IMR-90 (cell line): ENCODE measurements at regions not wholly inside any gene's neighbourhood (a gene's known extent, or its start where the extent isn't known, plus 50 kb on each side); places are given as distances from the start of the nearest gene placed in this dataset.

Source experiments
- ATAC-seq: fragments of 200-7000 bp; cut with Tn5 transposase; 2 replicates; pipeline ENCODE4 v1.9.1; 2020; ENCODE audit warnings: low read depth, mild to moderate bottlenecking, moderate library complexity
- BruUV-seq: library from RNA; stranded (reverse); fragments of 400-500 nt; replicated peaks from 2 replicates; lab custom pipeline; 2021; lab: Mats Ljungman, UMichigan
- CTCF ChIA-PET: fragments of 300-600 bp; formaldehyde crosslinking; extraction: SDS; loops from one replicate; lab custom pipeline; 2021; ENCODE audit warnings: antibody characterized with exemption; lab: Yijun Ruan, JAX
- POLR2A ChIA-PET: fragments of 300-600 bp; sonication (Branson Sonifier 250); formaldehyde crosslinking; loops from one replicate; lab custom pipeline; 2022; ENCODE audit warnings: antibody characterized with exemption; ENCODE audit not compliant: unreplicated experiment; lab: Charles Lee
- DNase-seq: peaks from one replicate; pipeline ENCODE4 v3.0.0; 2013
- H2AFZ ChIP-seq: replicated peaks from 2 replicates; pipeline ENCODE3; 2013; ENCODE audit warnings: low read length, mild to moderate bottlenecking; ENCODE audit not compliant: poor library complexity
- H2AK5ac ChIP-seq: 2 replicates; pipeline ENCODE4 v1.6.1; 2013; ENCODE audit warnings: low read depth, low read length, inconsistent platforms
- H2AK9ac ChIP-seq: replicated peaks from 2 replicates; pipeline ENCODE3; 2013; ENCODE audit warnings: mild to moderate bottlenecking, low read depth, low read length, moderate library complexity; ENCODE audit not compliant: poor library complexity
- H2BK120ac ChIP-seq: 2 replicates; pipeline ENCODE4 v1.6.1; 2013; ENCODE audit warnings: low read depth, low read length, inconsistent platforms
- H2BK15ac ChIP-seq: 3 replicates; pipeline ENCODE4 v1.6.1; 2013; ENCODE audit warnings: low read depth, low read length, inconsistent platforms
- H2BK20ac ChIP-seq: 2 replicates; pipeline ENCODE4 v1.6.1; 2013; ENCODE audit warnings: low read depth, mild to moderate bottlenecking, inconsistent platforms, low read length, moderate library complexity
- H2BK5ac ChIP-seq: 2 replicates; pipeline ENCODE4 v1.6.1; 2013; ENCODE audit warnings: mild to moderate bottlenecking, low read depth, low read length, inconsistent platforms; ENCODE audit not compliant: poor library complexity, severe bottlenecking
- H3K14ac ChIP-seq: replicated peaks from 2 replicates; pipeline ENCODE4 v1.6.1; 2013; ENCODE audit warnings: low read depth, low read length, inconsistent platforms
- H3K18ac ChIP-seq: 2 replicates; pipeline ENCODE4 v1.6.1; 2013; ENCODE audit warnings: low read depth, low read length, control low read depth
- H3K23ac ChIP-seq: 2 replicates; pipeline ENCODE4 v1.6.1; 2013; ENCODE audit warnings: low read depth, low read length, inconsistent platforms
- H3K27ac ChIP-seq: 2 replicates; pipeline ENCODE4 v1.5.1; 2013; ENCODE audit warnings: mild to moderate bottlenecking, control low read depth, low read length; ENCODE audit not compliant: insufficient read depth
- H3K27me3 ChIP-seq: 2 replicates; pipeline ENCODE4 v1.6.1; 2013; ENCODE audit warnings: low read length; ENCODE audit not compliant: control insufficient read depth, insufficient read depth
- H3K36me3 ChIP-seq: 2 replicates; pipeline ENCODE4 v1.6.1; 2013; ENCODE audit warnings: low read length, mixed read lengths; ENCODE audit not compliant: control insufficient read depth, insufficient read depth
- H3K4ac ChIP-seq: 2 replicates; pipeline ENCODE4 v1.6.1; 2013; ENCODE audit warnings: low read depth, low read length, inconsistent platforms
- H3K4me1 ChIP-seq: 2 replicates; pipeline ENCODE4 v1.6.1; 2013; ENCODE audit warnings: low read length, mixed read lengths; ENCODE audit not compliant: control insufficient read depth, insufficient read depth
- H3K4me2 ChIP-seq: 2 replicates; pipeline ENCODE4 v1.6.1; 2013; ENCODE audit warnings: low read depth, mild to moderate bottlenecking, control low read depth, low read length, moderate library complexity
- H3K4me3 ChIP-seq: 2 replicates; pipeline ENCODE4 v1.5.1; 2013; ENCODE audit warnings: low read depth, mild to moderate bottlenecking, control low read depth, low read length, moderate library complexity; ENCODE audit not compliant: insufficient read depth
- H3K56ac ChIP-seq: 2 replicates; pipeline ENCODE4 v1.6.1; 2013; ENCODE audit warnings: low read length, inconsistent platforms; ENCODE audit not compliant: insufficient read depth; ENCODE audit errors: extremely low read depth
- H3K79me1 ChIP-seq, 2 experiments: 2 replicates each; pipeline ENCODE4 v1.6.1; 2013; ENCODE audit warnings: low read length in 2 of 2, inconsistent platforms in 1 of 2, low read depth in 1 of 2
- H3K9ac ChIP-seq: 2 replicates; pipeline ENCODE4 v1.6.1; 2013; ENCODE audit warnings: low read depth, low read length, control low read depth
- H3K9me1 ChIP-seq: 2 replicates; pipeline ENCODE4 v1.6.1; 2013; ENCODE audit warnings: low read length, inconsistent platforms; ENCODE audit not compliant: insufficient read depth
- H3K9me3 ChIP-seq: 2 replicates; pipeline ENCODE4 v1.6.1; 2013; ENCODE audit warnings: low read length; ENCODE audit not compliant: control insufficient read depth, insufficient read depth
- H4K20me1 ChIP-seq: 2 replicates; pipeline ENCODE4 v1.6.1; 2013; ENCODE audit warnings: low read length, inconsistent platforms; ENCODE audit not compliant: insufficient read depth
- H4K5ac ChIP-seq: 2 replicates; pipeline ENCODE4 v1.6.1; 2013; ENCODE audit warnings: mild to moderate bottlenecking, low read depth, low read length, control low read depth
- H4K8ac ChIP-seq, 2 experiments: 2 replicates each; pipeline ENCODE4 v1.6.1; 2013; ENCODE audit warnings: low read depth in 2 of 2, low read length in 2 of 2, control low read depth in 1 of 2, inconsistent platforms in 1 of 2
- H4K91ac ChIP-seq: 2 replicates; pipeline ENCODE4 v1.6.1; 2013; ENCODE audit warnings: low read depth, low read length, inconsistent platforms; ENCODE audit not compliant: insufficient read depth
- BHLHE40 ChIP-seq: fragments of 150-350 bp; IDR thresholded peaks from 2 replicates; pipeline ENCODE4 v1.6.1; 2016; ENCODE audit warnings: mild to moderate bottlenecking, low read depth, low read length
- CEBPB ChIP-seq: IDR thresholded peaks from 2 replicates; pipeline ENCODE4 v1.6.1; 2012; ENCODE audit warnings: low read depth, low read length, improper control_type of control experiment
- CHD1 ChIP-seq: IDR thresholded peaks from 2 replicates; pipeline ENCODE4 v1.6.1; 2012; ENCODE audit warnings: low read depth, low read length, improper control_type of control experiment
- ELK1 ChIP-seq: fragments of 150-350 bp; IDR thresholded peaks from 2 replicates; pipeline ENCODE4 v1.6.1; 2016; ENCODE audit warnings: low read depth, mild to moderate bottlenecking, low read length, moderate library complexity, borderline replicate concordance
- FOS ChIP-seq: fragments of 150-350 bp; IDR thresholded peaks from 2 replicates; pipeline ENCODE4 v1.6.1; 2016; ENCODE audit warnings: low read depth, low read length
- MAFK ChIP-seq: IDR thresholded peaks from 2 replicates; pipeline ENCODE4 v1.6.1; 2012; ENCODE audit warnings: low read depth, low read length, improper control_type of control experiment
- MAZ ChIP-seq: IDR thresholded peaks from 2 replicates; pipeline ENCODE4 v1.6.1; 2012; ENCODE audit warnings: low read depth, mild to moderate bottlenecking, low read length, improper control_type of control experiment, moderate library complexity, borderline replicate concordance
- MXI1 ChIP-seq: IDR thresholded peaks from 2 replicates; pipeline ENCODE4 v1.6.1; 2012; ENCODE audit warnings: low read depth, mild to moderate bottlenecking, low read length, moderate library complexity, borderline replicate concordance
- NFE2L2 ChIP-seq: fragments of 150-350 bp; IDR thresholded peaks from 2 replicates; pipeline ENCODE4 v1.6.1; 2016; ENCODE audit warnings: low read depth, mild to moderate bottlenecking, low read length
- POLR2A ChIP-seq: IDR thresholded peaks from 2 replicates; pipeline ENCODE4 v1.6.1; 2012; ENCODE audit warnings: mild to moderate bottlenecking, low read depth, low read length
- RAD21 ChIP-seq: IDR thresholded peaks from 2 replicates; pipeline ENCODE4 v1.6.1; 2012; ENCODE audit warnings: low read length, improper control_type of control experiment
- RCOR1 ChIP-seq: IDR thresholded peaks from 2 replicates; pipeline ENCODE4 v1.6.1; 2012; ENCODE audit warnings: mild to moderate bottlenecking, low read length, improper control_type of control experiment; ENCODE audit not compliant: insufficient replicate concordance
- RFX5 ChIP-seq: IDR thresholded peaks from 2 replicates; pipeline ENCODE4 v1.8.0; 2012; ENCODE audit warnings: low read depth, mild to moderate bottlenecking, low read length, moderate library complexity
- SMC3 ChIP-seq: fragments of 150-350 bp; IDR thresholded peaks from 2 replicates; pipeline ENCODE4 v1.6.1; 2016; ENCODE audit warnings: low read depth, mild to moderate bottlenecking, antibody characterized with exemption, low read length, moderate library complexity
- USF2 ChIP-seq: fragments of 150-350 bp; IDR thresholded peaks from 2 replicates; pipeline ENCODE4 v1.6.1; 2017; ENCODE audit warnings: mild to moderate bottlenecking, antibody characterized with exemption, low read length, low read depth
- WGBS, 2 experiments: methylation state at CpG; one replicate each; pipeline versions ENCODE4 v1.1.5 to v1.1.7; 2013; ENCODE audit warnings: missing lambda C conversion rate in 2 of 2; ENCODE audit not compliant: insufficient read length in 1 of 2; ENCODE audit errors: extremely low coverage in 2 of 2; 5-methylcytosine and 5-hydroxymethylcytosine counted together
- dilution Hi-C: fragments of 300-500 bp; cut with HindIII; formaldehyde crosslinking; loops from one replicate; pipeline ENCODE4 v1.14.3; 2018; ENCODE audit warnings: low sequenced_read_pairs; ENCODE audit not compliant: unreplicated experiment
- in situ Hi-C: fragments of 300-500 bp; cut with MboI; formaldehyde crosslinking; loops from 3 replicates; pipeline ENCODE4 v1.14.3; 2019; ENCODE audit warnings: low sequenced_read_pairs, inconsistent platforms, mixed read lengths
- intact Hi-C: fragments of 100-400 bp; cut with micrococcal nuclease; formaldehyde crosslinking; loops from 2 replicates; pipeline ENCODE4 v1.10.0; 2022
- TF ChIP-seq, protein P1 (sequence below): conservative IDR thresholded peaks from 2 replicates; pipeline ENCODE4 v1.5.1; 2012; ENCODE audit warnings: mild to moderate bottlenecking, low read depth, low read length, improper control_type of control experiment

DNA sequence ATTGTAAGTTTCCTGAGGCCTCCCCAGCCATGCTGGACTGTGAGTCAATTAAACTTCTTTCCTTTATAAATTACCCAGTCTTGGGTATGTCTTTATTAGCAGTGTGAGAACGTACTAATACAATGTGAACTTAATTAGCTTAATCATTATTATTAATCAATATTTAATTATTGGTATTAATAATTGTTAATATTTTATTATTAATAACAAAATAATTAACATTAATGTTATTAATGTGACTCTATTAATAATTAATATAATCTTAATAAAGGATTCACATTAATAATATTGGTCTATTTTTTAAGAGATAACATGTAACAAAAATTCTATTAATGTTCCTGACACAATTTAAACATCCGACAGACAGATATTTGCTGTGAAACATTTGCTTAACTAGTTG lies 164.9 kb upstream of the ATF7IP start:
- H2BK120ac ChIP-seq: no peak overlapping the region
- POLR2A ChIA-PET: no interaction called here
- in situ Hi-C loops: no loop called here
- H2AK9ac ChIP-seq: no peak overlapping the region
- no peak overlapping the region for H3K56ac ChIP-seq
- H3K79me1 ChIP-seq: no peaks in the 10 kb centered on the region
- no peak overlapping the region for H2AFZ ChIP-seq
- intact Hi-C loops: no loop called here
- H3K14ac ChIP-seq: no peak overlapping the region
- H3K9ac ChIP-seq: no peak overlapping the region
- CTCF ChIA-PET: interaction anchor here (0.5 kb wide), 1 partner anchor 8 kb away, joined by 3 read pairs; no protein-coding TSS in a partner anchor
- H3K36me3 ChIP-seq: no peaks in the 10 kb centered on the region
- H2BK20ac ChIP-seq: no peak overlapping the region
- no peak overlapping the region for H3K4me3 ChIP-seq
- no peak overlapping the region for H4K91ac ChIP-seq
- no TSS peak for BruUV-seq
- H3K4me1 ChIP-seq: no peaks in the 10 kb centered on the region
- ATAC-seq (no peak), DNase-seq (no peak)
- H4K8ac ChIP-seq: no peak overlapping the region
- H4K20me1 ChIP-seq: no peaks in the 10 kb centered on the region
- no peak overlapping the region for H3K23ac ChIP-seq
- no CpG with 5 or more reads among the region's 2 CpGs for WGBS, 2 experiments
- H2AK5ac ChIP-seq: no peak overlapping the region
- no peak overlapping the region for H2BK15ac ChIP-seq
- no peak overlapping the region for H2BK5ac ChIP-seq
- H3K9me3 ChIP-seq: no peaks in the 10 kb centered on the region
- no peaks in the 10 kb centered on the region for H3K27me3 ChIP-seq
- no peak for TF ChIP-seq CHD1
- TF ChIP-seq BHLHE40: no peak
- no peak for TF ChIP-seq RAD21
- no peak for TF ChIP-seq MXI1
- TF ChIP-seq ELK1: no peak
- TF ChIP-seq SMC3: no peak
- no peak for TF ChIP-seq RFX5
- no peak for TF ChIP-seq NFE2L2
- no peak for TF ChIP-seq USF2
- TF ChIP-seq MAZ: no peak
- no peak for TF ChIP-seq CEBPB
- TF ChIP-seq RCOR1: no peak
- no peak for TF ChIP-seq POLR2A
- TF ChIP-seq, protein P1, sequence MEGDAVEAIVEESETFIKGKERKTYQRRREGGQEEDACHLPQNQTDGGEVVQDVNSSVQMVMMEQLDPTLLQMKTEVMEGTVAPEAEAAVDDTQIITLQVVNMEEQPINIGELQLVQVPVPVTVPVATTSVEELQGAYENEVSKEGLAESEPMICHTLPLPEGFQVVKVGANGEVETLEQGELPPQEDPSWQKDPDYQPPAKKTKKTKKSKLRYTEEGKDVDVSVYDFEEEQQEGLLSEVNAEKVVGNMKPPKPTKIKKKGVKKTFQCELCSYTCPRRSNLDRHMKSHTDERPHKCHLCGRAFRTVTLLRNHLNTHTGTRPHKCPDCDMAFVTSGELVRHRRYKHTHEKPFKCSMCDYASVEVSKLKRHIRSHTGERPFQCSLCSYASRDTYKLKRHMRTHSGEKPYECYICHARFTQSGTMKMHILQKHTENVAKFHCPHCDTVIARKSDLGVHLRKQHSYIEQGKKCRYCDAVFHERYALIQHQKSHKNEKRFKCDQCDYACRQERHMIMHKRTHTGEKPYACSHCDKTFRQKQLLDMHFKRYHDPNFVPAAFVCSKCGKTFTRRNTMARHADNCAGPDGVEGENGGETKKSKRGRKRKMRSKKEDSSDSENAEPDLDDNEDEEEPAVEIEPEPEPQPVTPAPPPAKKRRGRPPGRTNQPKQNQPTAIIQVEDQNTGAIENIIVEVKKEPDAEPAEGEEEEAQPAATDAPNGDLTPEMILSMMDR: no peak
- no peak for TF ChIP-seq FOS
- no peak for TF ChIP-seq MAFK
- no peak overlapping the region for H4K5ac ChIP-seq
- H3K18ac ChIP-seq: no peak overlapping the region
- no peak overlapping the region for H3K4me2 ChIP-seq
- H3K9me1 ChIP-seq: no peaks in the 10 kb centered on the region
- dilution Hi-C loops: no loop called here
- no peak overlapping the region for H3K27ac ChIP-seq
- no peak overlapping the region for H3K4ac ChIP-seq
